Tibial nerve (tissue), 4 donors: ENCODE measurements at regions not wholly inside any gene's neighbourhood (a gene's known extent, or its start where the extent isn't known, plus 50 kb on each side); places are given as distances from the start of the nearest gene placed in this dataset.

Source experiments
- CTCF ChIP-seq, 5 experiments: fragments of 200-600 bp in 3 of 5; fragments of 450-650 bp in 2 of 5; sonication (generic) in 3 of 5; IDR thresholded peaks; one replicate each; pipeline ENCODE4 v1.5.1; 2016 to 2019; ENCODE audit warnings: antibody characterized with exemption in 5 of 5, mild to moderate bottlenecking in 3 of 5, moderate library complexity in 2 of 5
- EP300 ChIP-seq, 2 donors: sonication (generic); formaldehyde crosslinking; IDR thresholded peaks; one replicate each; pipeline ENCODE4 v1.6.1; 2017; ENCODE audit warnings: antibody characterized with exemption in 2 of 2, mild to moderate bottlenecking in 1 of 2

- TF ChIP-seq CTCF (IDR thresholded peaks at IDR 0.05) (no peak), EP300 (IDR thresholded peaks at IDR 0.05) (no peak)
Measured at GRCh38 chr13:40026174-40026585, 370.7 kb downstream of the COG6 start.
